ENCODE measurements at regions not wholly inside any gene's neighbourhood (a gene's known extent, or its start where the extent isn't known, plus 50 kb on each side); places are given as distances from the start of the nearest gene placed in this dataset.

DNA sequence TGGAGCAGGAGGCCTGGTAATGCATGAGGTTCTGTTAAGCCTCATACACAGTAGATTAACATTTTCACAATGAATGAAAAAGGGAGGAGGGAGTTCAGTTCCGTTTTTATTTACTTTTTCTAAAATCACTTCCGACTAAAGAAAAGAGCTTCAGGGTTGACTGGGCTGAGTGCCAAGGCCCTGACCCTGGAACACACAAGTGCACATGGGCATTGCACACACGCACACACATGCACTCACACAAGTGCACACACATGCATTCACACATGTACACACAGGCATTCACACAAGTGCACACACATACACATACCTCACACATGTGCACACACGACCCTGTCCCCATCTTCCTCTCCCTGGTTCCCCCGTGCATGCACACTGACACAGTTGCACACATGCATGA is 303.3 kb downstream of the BRD1 start:
- H3K4me3 ChIP-seq (ENCODE audit: low read length in 2 of 2) = no peak overlapping the region
- H3K36me3 ChIP-seq (ENCODE audit: control insufficient read depth in 2 of 2, insufficient read depth in 2 of 2, low read length in 2 of 2) = no peaks in the 10 kb centered on the region
- no peaks in the 10 kb centered on the region for H3K9me3 ChIP-seq (ENCODE audit: control insufficient read depth in 2 of 2, low read length in 2 of 2)
- no peak overlapping the region for H3K27ac ChIP-seq (ENCODE audit: low read depth in 2 of 2, low read length in 2 of 2)
- no peaks in the 10 kb centered on the region for H3K4me1 ChIP-seq (ENCODE audit: control insufficient read depth in 2 of 2, insufficient read depth in 2 of 2, low read length in 2 of 2)
- H3K9ac ChIP-seq (ENCODE audit: low read depth in 1 of 2, low read length in 2 of 2) = no peak overlapping the region
- no peaks in the 10 kb centered on the region for H3K27me3 ChIP-seq (ENCODE audit: control insufficient read depth in 2 of 2, insufficient read depth in 2 of 2, low read length in 2 of 2)

DNA sequence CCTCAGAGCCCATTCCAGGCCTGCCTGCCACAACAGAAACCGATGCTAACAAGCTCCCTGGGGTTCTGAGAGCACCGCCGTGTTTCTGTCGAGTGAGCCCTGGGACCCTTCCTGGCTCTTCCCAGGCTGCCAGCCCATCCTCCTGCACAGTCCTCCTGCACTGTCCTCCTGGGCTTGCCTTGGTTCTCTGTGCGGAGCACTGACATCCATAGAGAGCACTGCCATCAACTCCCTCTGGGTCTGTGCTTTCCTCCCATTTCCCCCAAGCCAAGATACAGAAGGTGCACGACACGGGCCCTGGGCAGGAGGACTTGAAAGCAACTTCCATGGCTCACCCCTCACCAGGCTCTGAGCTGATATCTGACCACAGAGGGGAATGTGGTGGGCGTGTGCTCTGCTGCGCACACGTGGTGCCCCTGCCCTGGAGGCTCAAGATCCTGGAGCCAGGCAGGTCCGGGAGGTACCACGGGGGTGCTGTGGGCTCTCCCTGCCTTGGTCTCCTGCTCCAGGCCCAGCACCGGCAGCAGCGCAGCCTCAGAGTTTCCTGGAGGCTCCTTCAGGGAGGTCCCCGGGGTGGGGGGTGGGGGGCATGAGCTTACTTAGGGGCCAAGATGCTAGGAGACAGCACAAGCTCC is 304.2 kb downstream of the BRD1 start:
- no peaks in the 10 kb centered on the region for H3K4me1 ChIP-seq (ENCODE audit: control insufficient read depth in 2 of 2, insufficient read depth in 2 of 2, low read length in 2 of 2)
- H3K36me3 ChIP-seq (ENCODE audit: control insufficient read depth in 2 of 2, insufficient read depth in 2 of 2, low read length in 2 of 2) = no peaks in the 10 kb centered on the region
- H3K4me3 ChIP-seq (ENCODE audit: low read length in 2 of 2) = no peak overlapping the region
- no peak overlapping the region for H3K27ac ChIP-seq (ENCODE audit: low read depth in 2 of 2, low read length in 2 of 2)
- H3K27me3 ChIP-seq (ENCODE audit: control insufficient read depth in 2 of 2, insufficient read depth in 2 of 2, low read length in 2 of 2) = no peaks in the 10 kb centered on the region
- no peaks in the 10 kb centered on the region for H3K9me3 ChIP-seq (ENCODE audit: control insufficient read depth in 2 of 2, low read length in 2 of 2)
- H3K9ac ChIP-seq (ENCODE audit: low read depth in 1 of 2, low read length in 2 of 2) = no peak overlapping the region

DNA sequence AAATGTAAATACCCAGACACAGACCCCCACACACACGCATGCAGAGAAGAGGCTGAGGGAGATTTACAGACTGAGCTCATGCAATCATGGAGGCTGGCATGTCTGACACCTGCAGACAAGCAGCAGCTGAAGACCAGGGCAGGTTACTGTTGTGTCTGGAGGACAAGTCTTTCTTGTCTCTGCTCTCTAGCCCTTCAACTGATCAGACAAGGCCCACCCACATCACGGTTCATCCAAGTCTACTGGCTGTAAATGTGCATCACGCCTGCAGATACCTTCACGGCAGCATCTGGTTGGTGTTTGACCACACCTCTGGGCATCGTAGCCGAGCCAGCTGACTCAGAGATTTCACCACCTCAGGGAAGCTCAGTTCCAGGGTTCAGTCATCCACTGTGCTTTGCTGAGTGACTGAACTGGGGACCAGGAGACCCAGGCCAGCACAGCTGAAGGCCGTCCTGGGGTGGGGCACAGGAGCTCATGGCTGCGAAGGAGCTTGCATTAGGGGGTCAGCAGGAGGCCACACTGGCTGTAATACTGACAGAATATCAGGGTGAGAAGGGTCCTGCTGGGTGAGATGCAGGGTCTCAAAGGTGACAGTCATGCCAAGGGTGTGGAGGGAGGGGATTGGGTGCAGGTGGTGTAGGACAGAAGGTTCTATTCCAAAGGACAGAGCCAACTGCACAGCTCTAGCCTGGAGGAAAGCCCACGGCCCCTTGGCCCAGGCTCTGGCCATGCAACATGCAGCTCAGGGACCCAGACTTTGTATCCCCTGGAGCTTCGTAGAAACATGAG is 304.9 kb downstream of the BRD1 start:
- no peak overlapping the region for H3K9ac ChIP-seq (ENCODE audit: low read depth in 1 of 2, low read length in 2 of 2)
- H3K27me3 ChIP-seq (ENCODE audit: control insufficient read depth in 2 of 2, insufficient read depth in 2 of 2, low read length in 2 of 2) = no peaks in the 10 kb centered on the region
- H3K36me3 ChIP-seq (ENCODE audit: control insufficient read depth in 2 of 2, insufficient read depth in 2 of 2, low read length in 2 of 2) = no peaks in the 10 kb centered on the region
- H3K4me3 ChIP-seq (ENCODE audit: low read length in 2 of 2) = no peak overlapping the region
- no peaks in the 10 kb centered on the region for H3K9me3 ChIP-seq (ENCODE audit: control insufficient read depth in 2 of 2, low read length in 2 of 2)
- H3K4me1 ChIP-seq (ENCODE audit: control insufficient read depth in 2 of 2, insufficient read depth in 2 of 2, low read length in 2 of 2) = no peaks in the 10 kb centered on the region
- no peak overlapping the region for H3K27ac ChIP-seq (ENCODE audit: low read depth in 2 of 2, low read length in 2 of 2)

DNA sequence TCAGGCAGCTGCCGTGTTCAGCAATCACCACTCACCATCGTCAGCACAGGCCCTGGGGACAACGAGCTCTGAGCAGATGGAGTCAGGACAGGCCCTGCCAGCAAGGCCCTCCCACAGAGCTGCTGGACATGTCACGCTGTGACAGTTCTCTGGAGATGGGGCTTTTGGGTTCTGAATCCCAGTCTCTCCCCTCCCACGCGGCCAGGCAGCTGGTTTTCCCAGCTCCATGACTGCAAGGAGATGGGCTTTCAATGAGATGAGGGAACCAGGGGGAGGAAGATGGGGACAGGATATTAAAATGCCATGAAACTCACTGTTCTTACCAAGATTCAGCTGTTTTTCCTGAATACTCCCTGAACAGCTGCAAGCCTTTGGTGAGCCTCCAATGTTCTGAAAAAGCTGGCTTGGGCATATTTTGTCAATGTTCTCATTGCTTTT is 305.9 kb downstream of the BRD1 start:
- Histone ChIP-seq H3K9me3 (ENCODE audit: control insufficient read depth in 2 of 2, low read length in 2 of 2) (no peaks in the 10 kb centered on the region), H3K4me3 (ENCODE audit: low read length in 2 of 2) (no peak overlapping the region), H3K36me3 (ENCODE audit: control insufficient read depth in 2 of 2, insufficient read depth in 2 of 2, low read length in 2 of 2) (no peaks in the 10 kb centered on the region), H3K9ac (ENCODE audit: low read depth in 1 of 2, low read length in 2 of 2) (no peak overlapping the region), H3K4me1 (ENCODE audit: control insufficient read depth in 2 of 2, insufficient read depth in 2 of 2, low read length in 2 of 2) (no peaks in the 10 kb centered on the region), H3K27me3 (ENCODE audit: control insufficient read depth in 2 of 2, insufficient read depth in 2 of 2, low read length in 2 of 2) (no peaks in the 10 kb centered on the region), H3K27ac (ENCODE audit: low read depth in 2 of 2, low read length in 2 of 2) (peak overlapping the region in 1 of 2 donors; percentile 38)

- Histone ChIP-seq H3K27ac (ENCODE audit: low read depth in 2 of 2, low read length in 2 of 2) (no peak overlapping the region), H3K27me3 (ENCODE audit: control insufficient read depth in 2 of 2, insufficient read depth in 2 of 2, low read length in 2 of 2) (no peaks in the 10 kb centered on the region), H3K4me3 (ENCODE audit: low read length in 2 of 2) (no peak overlapping the region), H3K4me1 (ENCODE audit: control insufficient read depth in 2 of 2, insufficient read depth in 2 of 2, low read length in 2 of 2) (no peaks in the 10 kb centered on the region), H3K9me3 (ENCODE audit: control insufficient read depth in 2 of 2, low read length in 2 of 2) (no peaks in the 10 kb centered on the region), H3K9ac (ENCODE audit: low read depth in 1 of 2, low read length in 2 of 2) (no peak overlapping the region), H3K36me3 (ENCODE audit: control insufficient read depth in 2 of 2, insufficient read depth in 2 of 2, low read length in 2 of 2) (no peaks in the 10 kb centered on the region)
These were observed 308.4 kb downstream of the BRD1 start for GRCh38 chr22:49519117-49519737.

DNA sequence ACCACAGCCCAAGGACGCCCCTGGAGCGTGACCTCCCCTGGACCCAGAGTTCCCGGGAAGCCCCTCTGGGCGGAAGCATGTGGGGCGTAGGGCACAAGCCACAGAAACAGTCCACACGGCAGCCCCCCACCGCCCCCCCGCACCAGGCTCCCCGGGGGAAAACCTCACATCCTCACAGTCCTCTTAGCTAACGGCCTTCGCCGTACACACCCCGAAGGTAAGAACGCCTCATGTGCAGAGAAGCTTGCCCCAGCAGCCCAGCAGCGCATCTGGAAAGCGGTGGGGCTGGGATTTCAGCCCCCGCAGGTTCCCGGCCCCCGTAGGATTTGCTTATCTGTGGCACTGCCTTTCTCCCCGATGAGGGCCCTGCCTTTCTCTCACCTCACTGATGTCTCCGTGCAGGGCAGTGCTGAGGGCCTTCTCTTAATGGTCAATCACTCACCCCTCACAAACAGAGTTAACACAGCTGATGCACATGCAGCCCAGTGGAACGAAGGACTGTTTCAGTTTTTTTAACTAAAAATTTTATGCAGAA is 309.2 kb downstream of the BRD1 start:
- no peaks in the 10 kb centered on the region for H3K9me3 ChIP-seq (ENCODE audit: control insufficient read depth in 2 of 2, low read length in 2 of 2)
- no peak overlapping the region for H3K9ac ChIP-seq (ENCODE audit: low read depth in 1 of 2, low read length in 2 of 2)
- no peaks in the 10 kb centered on the region for H3K27me3 ChIP-seq (ENCODE audit: control insufficient read depth in 2 of 2, insufficient read depth in 2 of 2, low read length in 2 of 2)
- no peak overlapping the region for H3K27ac ChIP-seq (ENCODE audit: low read depth in 2 of 2, low read length in 2 of 2)
- H3K36me3 ChIP-seq (ENCODE audit: control insufficient read depth in 2 of 2, insufficient read depth in 2 of 2, low read length in 2 of 2) = no peaks in the 10 kb centered on the region
- no peaks in the 10 kb centered on the region for H3K4me1 ChIP-seq (ENCODE audit: control insufficient read depth in 2 of 2, insufficient read depth in 2 of 2, low read length in 2 of 2)
- H3K4me3 ChIP-seq (ENCODE audit: low read length in 2 of 2) = no peak overlapping the region

GRCh38 chr22:49517667-49518185 is 309.9 kb downstream of the BRD1 start:
- Histone ChIP-seq H3K36me3 (ENCODE audit: control insufficient read depth in 2 of 2, insufficient read depth in 2 of 2, low read length in 2 of 2) (no peaks in the 10 kb centered on the region), H3K27ac (ENCODE audit: low read depth in 2 of 2, low read length in 2 of 2) (no peak overlapping the region), H3K9ac (ENCODE audit: low read depth in 1 of 2, low read length in 2 of 2) (no peak overlapping the region), H3K9me3 (ENCODE audit: control insufficient read depth in 2 of 2, low read length in 2 of 2) (no peaks in the 10 kb centered on the region), H3K4me3 (ENCODE audit: low read length in 2 of 2) (no peak overlapping the region), H3K27me3 (ENCODE audit: control insufficient read depth in 2 of 2, insufficient read depth in 2 of 2, low read length in 2 of 2) (no peaks in the 10 kb centered on the region), H3K4me1 (ENCODE audit: control insufficient read depth in 2 of 2, insufficient read depth in 2 of 2, low read length in 2 of 2) (no peaks in the 10 kb centered on the region)

GRCh38 chr22:49517211-49517610 is 310.5 kb downstream of the BRD1 start:
- Histone ChIP-seq H3K4me3 (ENCODE audit: low read length in 2 of 2) (no peak overlapping the region), H3K27ac (ENCODE audit: low read depth in 2 of 2, low read length in 2 of 2) (no peak overlapping the region), H3K36me3 (ENCODE audit: control insufficient read depth in 2 of 2, insufficient read depth in 2 of 2, low read length in 2 of 2) (no peaks in the 10 kb centered on the region), H3K4me1 (ENCODE audit: control insufficient read depth in 2 of 2, insufficient read depth in 2 of 2, low read length in 2 of 2) (no peaks in the 10 kb centered on the region), H3K9ac (ENCODE audit: low read depth in 1 of 2, low read length in 2 of 2) (no peak overlapping the region), H3K27me3 (ENCODE audit: control insufficient read depth in 2 of 2, insufficient read depth in 2 of 2, low read length in 2 of 2) (no peaks in the 10 kb centered on the region), H3K9me3 (ENCODE audit: control insufficient read depth in 2 of 2, low read length in 2 of 2) (no peaks in the 10 kb centered on the region)

- Histone ChIP-seq H3K9me3 (ENCODE audit: control insufficient read depth in 2 of 2, low read length in 2 of 2) (peaks cover 2% of the 10 kb centered on the region in 2 donors), H3K4me3 (ENCODE audit: low read length in 2 of 2) (no peak overlapping the region), H3K4me1 (ENCODE audit: control insufficient read depth in 2 of 2, insufficient read depth in 2 of 2, low read length in 2 of 2) (no peaks in the 10 kb centered on the region), H3K27ac (ENCODE audit: low read depth in 2 of 2, low read length in 2 of 2) (no peak overlapping the region), H3K36me3 (ENCODE audit: control insufficient read depth in 2 of 2, insufficient read depth in 2 of 2, low read length in 2 of 2) (no peaks in the 10 kb centered on the region), H3K9ac (ENCODE audit: low read depth in 1 of 2, low read length in 2 of 2) (no peak overlapping the region), H3K27me3 (ENCODE audit: control insufficient read depth in 2 of 2, insufficient read depth in 2 of 2, low read length in 2 of 2) (no peaks in the 10 kb centered on the region)
These were observed 312.2 kb downstream of the BRD1 start for GRCh38 chr22:49515475-49515874.

DNA sequence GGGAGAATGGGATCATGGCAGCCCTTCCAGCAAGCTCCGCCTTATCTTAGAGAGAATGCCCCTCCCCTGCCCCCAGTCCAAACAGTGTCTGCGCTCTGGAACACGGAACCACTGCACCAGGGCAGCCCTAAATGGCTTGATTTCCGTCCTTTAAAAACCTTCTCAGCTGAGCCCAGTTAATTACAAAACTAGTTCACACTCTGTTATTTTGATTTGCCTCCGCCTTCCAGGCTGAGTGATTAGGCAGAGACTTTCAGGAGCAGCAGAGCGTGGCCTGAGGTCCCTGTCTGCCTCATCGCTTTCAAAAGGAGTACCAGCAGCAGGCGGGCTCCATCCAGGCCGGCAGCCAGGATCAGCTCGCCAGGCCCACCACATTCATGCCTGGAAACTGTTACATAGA is 313.0 kb downstream of the BRD1 start:
- peaks cover 2% of the 10 kb centered on the region in 2 donors for H3K9me3 ChIP-seq (ENCODE audit: control insufficient read depth in 2 of 2, low read length in 2 of 2)
- H3K9ac ChIP-seq (ENCODE audit: low read depth in 1 of 2, low read length in 2 of 2) = no peak overlapping the region
- no peak overlapping the region for H3K4me3 ChIP-seq (ENCODE audit: low read length in 2 of 2)
- no peak overlapping the region for H3K27ac ChIP-seq (ENCODE audit: low read depth in 2 of 2, low read length in 2 of 2)
- H3K4me1 ChIP-seq (ENCODE audit: control insufficient read depth in 2 of 2, insufficient read depth in 2 of 2, low read length in 2 of 2) = no peaks in the 10 kb centered on the region
- no peaks in the 10 kb centered on the region for H3K36me3 ChIP-seq (ENCODE audit: control insufficient read depth in 2 of 2, insufficient read depth in 2 of 2, low read length in 2 of 2)
- H3K27me3 ChIP-seq (ENCODE audit: control insufficient read depth in 2 of 2, insufficient read depth in 2 of 2, low read length in 2 of 2) = no peaks in the 10 kb centered on the region
